ENCODE measurements at regions not wholly inside any gene's neighbourhood (a gene's known extent, or its start where the extent isn't known, plus 50 kb on each side); places are given as distances from the start of the nearest gene placed in this dataset.

DNA sequence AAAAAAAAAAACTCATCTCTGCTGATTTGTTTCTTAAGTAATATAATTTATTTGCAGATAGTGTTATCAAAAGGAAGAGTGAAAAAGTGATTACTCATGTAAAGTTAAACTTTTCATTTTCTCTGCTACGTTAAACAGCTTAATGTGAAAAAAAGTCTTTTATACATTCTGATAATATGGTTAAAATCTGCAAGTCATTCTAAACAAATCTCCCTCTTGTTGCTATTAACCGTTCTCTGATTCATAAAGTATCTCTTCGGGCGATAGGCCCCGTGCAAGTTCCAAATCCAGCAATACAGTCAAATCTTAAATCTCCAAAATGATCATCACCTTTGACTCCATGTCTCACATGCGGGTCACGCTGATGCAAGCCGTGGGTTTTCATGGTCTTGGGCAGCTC, 732.0 kb downstream of the TAF11L14 start:
- H3K4me3 ChIP-seq (ENCODE audit: low read length in 2 of 2): no peak overlapping the region
- no peaks in the 10 kb centered on the region for H3K9me3 ChIP-seq (ENCODE audit: control insufficient read depth, low read length)
- no peak for ATAC-seq (ENCODE audit: low FRiP score)
- no peaks in the 10 kb centered on the region for H3K4me1 ChIP-seq (ENCODE audit: control insufficient read depth in 1 of 2, insufficient read depth in 2 of 2, low read length in 2 of 2)
- intact Hi-C loops (cut with DNase I): no loop called here
- H3K27ac ChIP-seq (ENCODE audit: low read depth in 1 of 2, low read length in 2 of 2): no peak overlapping the region
- H3K36me3 ChIP-seq (ENCODE audit: control insufficient read depth in 1 of 2, insufficient read depth in 2 of 2, low read length in 1 of 2): no peaks in the 10 kb centered on the region
- WGBS, 2 donors: 81 to 82% methylated on average over 8 of the region's 8 CpGs
- DNase-seq: no peak
- no peaks in the 10 kb centered on the region for H3K27me3 ChIP-seq (ENCODE audit: control insufficient read depth in 1 of 2, insufficient read depth in 2 of 2, low read length in 1 of 2)

DNA sequence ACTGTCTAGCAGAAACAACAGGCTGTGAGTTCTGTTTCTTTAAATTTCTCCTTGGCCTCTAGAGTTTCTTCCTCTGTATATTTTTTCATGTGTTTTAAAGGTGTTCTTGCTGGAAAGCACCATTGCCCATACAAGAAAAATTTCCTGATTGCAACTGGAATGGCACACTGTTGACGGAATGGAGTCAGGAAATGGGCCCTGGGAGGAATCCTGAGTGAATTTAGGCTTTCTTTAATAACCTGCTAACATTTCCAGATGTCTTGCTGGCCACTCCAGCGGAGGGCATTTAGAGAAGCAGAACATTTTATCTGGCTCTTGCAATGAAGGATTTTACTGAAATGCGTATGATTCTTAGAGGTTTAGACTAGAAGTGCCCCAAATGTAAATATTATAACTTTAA, 736.3 kb downstream of the TAF11L14 start:
- intact Hi-C loops (cut with DNase I): no loop called here
- no peaks in the 10 kb centered on the region for H3K4me1 ChIP-seq (ENCODE audit: control insufficient read depth in 1 of 2, insufficient read depth in 2 of 2, low read length in 2 of 2)
- no peaks in the 10 kb centered on the region for H3K9me3 ChIP-seq (ENCODE audit: control insufficient read depth, low read length)
- no peaks in the 10 kb centered on the region for H3K27me3 ChIP-seq (ENCODE audit: control insufficient read depth in 1 of 2, insufficient read depth in 2 of 2, low read length in 1 of 2)
- no peaks in the 10 kb centered on the region for H3K36me3 ChIP-seq (ENCODE audit: control insufficient read depth in 1 of 2, insufficient read depth in 2 of 2, low read length in 1 of 2)
- no peak overlapping the region for H3K4me3 ChIP-seq (ENCODE audit: low read length in 2 of 2)
- DNase-seq (no peak), ATAC-seq (ENCODE audit: low FRiP score) (no peak)
- H3K27ac ChIP-seq (ENCODE audit: low read depth in 1 of 2, low read length in 2 of 2): no peak overlapping the region
- 22 to 30% methylated on average over 3 of the region's 3 CpGs for WGBS, 2 donors

DNA sequence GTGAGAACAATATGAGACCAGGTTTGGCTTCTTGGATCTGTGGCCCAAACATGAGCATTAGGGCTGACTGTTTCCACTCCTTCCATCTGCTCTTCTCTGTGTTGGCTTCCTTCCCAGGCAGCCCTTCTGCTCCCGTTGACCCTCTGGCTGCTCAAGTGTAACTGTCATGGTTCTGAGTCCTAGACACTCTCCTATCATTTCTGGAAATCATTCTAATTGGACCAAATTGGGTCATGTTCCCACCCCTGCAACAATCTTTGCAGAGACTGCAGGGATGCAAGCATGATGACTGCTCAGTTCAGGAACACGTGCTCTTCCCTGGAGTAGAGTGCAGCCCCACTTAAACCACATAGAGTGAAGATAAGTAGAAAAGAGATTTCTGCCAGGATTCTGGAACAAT, 741.4 kb downstream of the TAF11L14 start:
- WGBS, 2 donors: 40 to 46% methylated on average over 2 of the region's 2 CpGs
- intact Hi-C loops (cut with DNase I): no loop called here

GRCh38 chr5:18378066-18378465, 743.8 kb downstream of the TAF11L14 start:
- H3K9me3 ChIP-seq (ENCODE audit: control insufficient read depth, low read length): no peaks in the 10 kb centered on the region
- WGBS, 2 donors: 35 to 51% methylated on average over 2 of the region's 2 CpGs
- no peaks in the 10 kb centered on the region for H3K27me3 ChIP-seq (ENCODE audit: control insufficient read depth in 1 of 2, insufficient read depth in 2 of 2, low read length in 1 of 2)
- ATAC-seq (ENCODE audit: low FRiP score) (no peak), DNase-seq (no peak)
- H3K4me3 ChIP-seq (ENCODE audit: low read length in 2 of 2): no peak overlapping the region
- intact Hi-C loops (cut with DNase I): no loop called here
- no peaks in the 10 kb centered on the region for H3K4me1 ChIP-seq (ENCODE audit: control insufficient read depth in 1 of 2, insufficient read depth in 2 of 2, low read length in 2 of 2)
- H3K27ac ChIP-seq (ENCODE audit: low read depth in 1 of 2, low read length in 2 of 2): no peak overlapping the region
- no peaks in the 10 kb centered on the region for H3K36me3 ChIP-seq (ENCODE audit: control insufficient read depth in 1 of 2, insufficient read depth in 2 of 2, low read length in 1 of 2)

More for the DNA sequence above, 741.4 kb downstream of the TAF11L14 start:
- no peaks in the 10 kb centered on the region for H3K9me3 ChIP-seq (ENCODE audit: control insufficient read depth, low read length)
- H3K27ac ChIP-seq (ENCODE audit: low read depth in 1 of 2, low read length in 2 of 2): no peak overlapping the region
- ATAC-seq (ENCODE audit: low FRiP score): no peak
- no peaks in the 10 kb centered on the region for H3K4me1 ChIP-seq (ENCODE audit: control insufficient read depth in 1 of 2, insufficient read depth in 2 of 2, low read length in 2 of 2)
- no peaks in the 10 kb centered on the region for H3K36me3 ChIP-seq (ENCODE audit: control insufficient read depth in 1 of 2, insufficient read depth in 2 of 2, low read length in 1 of 2)
- H3K4me3 ChIP-seq (ENCODE audit: low read length in 2 of 2): no peak overlapping the region
- no peaks in the 10 kb centered on the region for H3K27me3 ChIP-seq (ENCODE audit: control insufficient read depth in 1 of 2, insufficient read depth in 2 of 2, low read length in 1 of 2)
- DNase-seq: no peak

DNA sequence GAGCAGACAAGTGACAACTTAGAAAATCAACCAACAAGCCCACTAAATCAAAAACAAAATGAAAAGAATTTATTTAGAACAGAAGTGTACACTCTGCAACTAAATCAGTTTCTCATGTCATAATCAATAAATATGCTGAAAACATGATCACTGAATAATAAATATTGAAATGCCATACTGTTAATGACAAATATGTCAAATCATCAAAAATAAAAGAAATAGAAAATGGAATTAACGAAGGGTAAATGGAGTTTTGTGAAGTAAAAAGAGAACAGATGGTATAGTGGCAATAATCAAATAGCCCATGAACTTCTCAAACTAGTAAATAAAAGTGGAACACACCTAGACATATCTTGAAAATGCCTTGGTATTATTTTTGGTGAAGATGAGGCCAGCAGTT, 744.9 kb downstream of the TAF11L14 start:
- intact Hi-C loops (cut with DNase I): no loop called here
- DNase-seq (no peak), ATAC-seq (ENCODE audit: low FRiP score) (no peak)
- Histone ChIP-seq H3K9me3 (ENCODE audit: control insufficient read depth, low read length) (no peaks in the 10 kb centered on the region), H3K27ac (ENCODE audit: low read depth in 1 of 2, low read length in 2 of 2) (no peak overlapping the region), H3K4me1 (ENCODE audit: control insufficient read depth in 1 of 2, insufficient read depth in 2 of 2, low read length in 2 of 2) (no peaks in the 10 kb centered on the region), H3K4me3 (ENCODE audit: low read length in 2 of 2) (no peak overlapping the region), H3K36me3 (ENCODE audit: control insufficient read depth in 1 of 2, insufficient read depth in 2 of 2, low read length in 1 of 2) (no peaks in the 10 kb centered on the region), H3K27me3 (ENCODE audit: control insufficient read depth in 1 of 2, insufficient read depth in 2 of 2, low read length in 1 of 2) (no peaks in the 10 kb centered on the region)
- WGBS, 2 donors: 0 to 50% methylated on average over 1 of the region's 1 CpG

- Histone ChIP-seq H3K4me3 (ENCODE audit: low read length in 2 of 2) (no peak overlapping the region), H3K9me3 (ENCODE audit: control insufficient read depth, low read length) (no peaks in the 10 kb centered on the region), H3K27me3 (ENCODE audit: control insufficient read depth in 1 of 2, insufficient read depth in 2 of 2, low read length in 1 of 2) (no peaks in the 10 kb centered on the region), H3K4me1 (ENCODE audit: control insufficient read depth in 1 of 2, insufficient read depth in 2 of 2, low read length in 2 of 2) (no peaks in the 10 kb centered on the region), H3K36me3 (ENCODE audit: control insufficient read depth in 1 of 2, insufficient read depth in 2 of 2, low read length in 1 of 2) (no peaks in the 10 kb centered on the region), H3K27ac (ENCODE audit: low read depth in 1 of 2, low read length in 2 of 2) (no peak overlapping the region)
- DNase-seq (no peak), ATAC-seq (ENCODE audit: low FRiP score) (no peak)
- intact Hi-C loops (cut with DNase I): no loop called here
- 56 to 59% methylated on average over 2 of the region's 2 CpGs for WGBS, 2 donors
These were observed 746.6 kb downstream of the TAF11L14 start for GRCh38 chr5:18380729-18381362.

GRCh38 chr5:18393565-18394442, 759.5 kb downstream of the TAF11L14 start:
- WGBS, 2 donors: 43 to 47% methylated on average over 17 of the region's 17 CpGs
- Histone ChIP-seq H3K4me3 (ENCODE audit: low read length in 2 of 2) (no peak overlapping the region), H3K4me1 (ENCODE audit: control insufficient read depth in 1 of 2, insufficient read depth in 2 of 2, low read length in 2 of 2) (no peaks in the 10 kb centered on the region), H3K27me3 (ENCODE audit: control insufficient read depth in 1 of 2, insufficient read depth in 2 of 2, low read length in 1 of 2) (no peaks in the 10 kb centered on the region), H3K9me3 (ENCODE audit: control insufficient read depth, low read length) (no peaks in the 10 kb centered on the region), H3K36me3 (ENCODE audit: control insufficient read depth in 1 of 2, insufficient read depth in 2 of 2, low read length in 1 of 2) (no peaks in the 10 kb centered on the region), H3K27ac (ENCODE audit: low read depth in 1 of 2, low read length in 2 of 2) (no peak overlapping the region)
- intact Hi-C loops (cut with DNase I): no loop called here
- peak in 1 of 2 donors; percentile 80 for DNase-seq
- peak; percentile 56 for ATAC-seq (ENCODE audit: low FRiP score)

DNA sequence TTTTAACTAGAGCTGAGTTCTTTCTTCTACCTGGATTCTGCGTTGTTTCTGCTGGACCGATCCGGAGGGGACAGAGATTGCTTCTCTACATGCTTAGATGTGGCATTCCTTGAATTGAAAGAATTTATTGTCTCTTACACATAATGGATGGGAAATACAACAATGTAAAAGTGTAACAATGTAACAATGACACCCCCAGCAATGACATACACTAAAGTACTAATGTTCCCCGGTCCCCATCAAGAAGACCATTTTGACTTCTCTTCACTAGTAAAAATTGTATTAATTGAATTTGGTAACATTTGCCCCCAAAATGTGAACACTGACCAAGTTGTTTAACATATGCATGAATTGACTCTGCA, 760.2 kb downstream of the TAF11L14 start:
- intact Hi-C loops (cut with DNase I): no loop called here
- Histone ChIP-seq H3K27me3 (ENCODE audit: control insufficient read depth in 1 of 2, insufficient read depth in 2 of 2, low read length in 1 of 2) (no peaks in the 10 kb centered on the region), H3K27ac (ENCODE audit: low read depth in 1 of 2, low read length in 2 of 2) (no peak overlapping the region), H3K4me3 (ENCODE audit: low read length in 2 of 2) (no peak overlapping the region), H3K36me3 (ENCODE audit: control insufficient read depth in 1 of 2, insufficient read depth in 2 of 2, low read length in 1 of 2) (no peaks in the 10 kb centered on the region), H3K4me1 (ENCODE audit: control insufficient read depth in 1 of 2, insufficient read depth in 2 of 2, low read length in 2 of 2) (no peaks in the 10 kb centered on the region), H3K9me3 (ENCODE audit: control insufficient read depth, low read length) (no peaks in the 10 kb centered on the region)
- no peak for DNase-seq
- ATAC-seq (ENCODE audit: low FRiP score): no peak
- 16 to 22% methylated on average over 4 of the region's 4 CpGs for WGBS, 2 donors

Data from aorta (tissue), 5 donors.